IMR-90 (cell line): ENCODE measurements at regions not wholly inside any gene's neighbourhood (a gene's known extent, or its start where the extent isn't known, plus 50 kb on each side); places are given as distances from the start of the nearest gene placed in this dataset.

Source experiments
- ATAC-seq: fragments of 200-7000 bp; cut with Tn5 transposase; 2 replicates; pipeline ENCODE4 v1.9.1; 2020; ENCODE audit warnings: low read depth, mild to moderate bottlenecking, moderate library complexity
- BruUV-seq: library from RNA; stranded (reverse); fragments of 400-500 nt; replicated peaks from 2 replicates; lab custom pipeline; 2021; lab: Mats Ljungman, UMichigan
- CTCF ChIA-PET: fragments of 300-600 bp; formaldehyde crosslinking; extraction: SDS; loops from one replicate; lab custom pipeline; 2021; ENCODE audit warnings: antibody characterized with exemption; lab: Yijun Ruan, JAX
- POLR2A ChIA-PET: fragments of 300-600 bp; sonication (Branson Sonifier 250); formaldehyde crosslinking; loops from one replicate; lab custom pipeline; 2022; ENCODE audit warnings: antibody characterized with exemption; ENCODE audit not compliant: unreplicated experiment; lab: Charles Lee
- DNase-seq: peaks from one replicate; pipeline ENCODE4 v3.0.0; 2013
- H2AFZ ChIP-seq: replicated peaks from 2 replicates; pipeline ENCODE3; 2013; ENCODE audit warnings: low read length, mild to moderate bottlenecking; ENCODE audit not compliant: poor library complexity
- H2AK5ac ChIP-seq: 2 replicates; pipeline ENCODE4 v1.6.1; 2013; ENCODE audit warnings: low read depth, low read length, inconsistent platforms
- H2AK9ac ChIP-seq: replicated peaks from 2 replicates; pipeline ENCODE3; 2013; ENCODE audit warnings: mild to moderate bottlenecking, low read depth, low read length, moderate library complexity; ENCODE audit not compliant: poor library complexity
- H2BK120ac ChIP-seq: 2 replicates; pipeline ENCODE4 v1.6.1; 2013; ENCODE audit warnings: low read depth, low read length, inconsistent platforms
- H2BK15ac ChIP-seq: 3 replicates; pipeline ENCODE4 v1.6.1; 2013; ENCODE audit warnings: low read depth, low read length, inconsistent platforms
- H2BK20ac ChIP-seq: 2 replicates; pipeline ENCODE4 v1.6.1; 2013; ENCODE audit warnings: low read depth, mild to moderate bottlenecking, inconsistent platforms, low read length, moderate library complexity
- H2BK5ac ChIP-seq: 2 replicates; pipeline ENCODE4 v1.6.1; 2013; ENCODE audit warnings: mild to moderate bottlenecking, low read depth, low read length, inconsistent platforms; ENCODE audit not compliant: poor library complexity, severe bottlenecking
- H3K14ac ChIP-seq: replicated peaks from 2 replicates; pipeline ENCODE4 v1.6.1; 2013; ENCODE audit warnings: low read depth, low read length, inconsistent platforms
- H3K18ac ChIP-seq: 2 replicates; pipeline ENCODE4 v1.6.1; 2013; ENCODE audit warnings: low read depth, low read length, control low read depth
- H3K23ac ChIP-seq: 2 replicates; pipeline ENCODE4 v1.6.1; 2013; ENCODE audit warnings: low read depth, low read length, inconsistent platforms
- H3K27ac ChIP-seq: 2 replicates; pipeline ENCODE4 v1.5.1; 2013; ENCODE audit warnings: mild to moderate bottlenecking, control low read depth, low read length; ENCODE audit not compliant: insufficient read depth
- H3K27me3 ChIP-seq: 2 replicates; pipeline ENCODE4 v1.6.1; 2013; ENCODE audit warnings: low read length; ENCODE audit not compliant: control insufficient read depth, insufficient read depth
- H3K36me3 ChIP-seq: 2 replicates; pipeline ENCODE4 v1.6.1; 2013; ENCODE audit warnings: low read length, mixed read lengths; ENCODE audit not compliant: control insufficient read depth, insufficient read depth
- H3K4ac ChIP-seq: 2 replicates; pipeline ENCODE4 v1.6.1; 2013; ENCODE audit warnings: low read depth, low read length, inconsistent platforms
- H3K4me1 ChIP-seq: 2 replicates; pipeline ENCODE4 v1.6.1; 2013; ENCODE audit warnings: low read length, mixed read lengths; ENCODE audit not compliant: control insufficient read depth, insufficient read depth
- H3K4me2 ChIP-seq: 2 replicates; pipeline ENCODE4 v1.6.1; 2013; ENCODE audit warnings: low read depth, mild to moderate bottlenecking, control low read depth, low read length, moderate library complexity
- H3K4me3 ChIP-seq: 2 replicates; pipeline ENCODE4 v1.5.1; 2013; ENCODE audit warnings: low read depth, mild to moderate bottlenecking, control low read depth, low read length, moderate library complexity; ENCODE audit not compliant: insufficient read depth
- H3K56ac ChIP-seq: 2 replicates; pipeline ENCODE4 v1.6.1; 2013; ENCODE audit warnings: low read length, inconsistent platforms; ENCODE audit not compliant: insufficient read depth; ENCODE audit errors: extremely low read depth
- H3K79me1 ChIP-seq, 2 experiments: 2 replicates each; pipeline ENCODE4 v1.6.1; 2013; ENCODE audit warnings: low read length in 2 of 2, inconsistent platforms in 1 of 2, low read depth in 1 of 2
- H3K9ac ChIP-seq: 2 replicates; pipeline ENCODE4 v1.6.1; 2013; ENCODE audit warnings: low read depth, low read length, control low read depth
- H3K9me1 ChIP-seq: 2 replicates; pipeline ENCODE4 v1.6.1; 2013; ENCODE audit warnings: low read length, inconsistent platforms; ENCODE audit not compliant: insufficient read depth
- H3K9me3 ChIP-seq: 2 replicates; pipeline ENCODE4 v1.6.1; 2013; ENCODE audit warnings: low read length; ENCODE audit not compliant: control insufficient read depth, insufficient read depth
- H4K20me1 ChIP-seq: 2 replicates; pipeline ENCODE4 v1.6.1; 2013; ENCODE audit warnings: low read length, inconsistent platforms; ENCODE audit not compliant: insufficient read depth
- H4K5ac ChIP-seq: 2 replicates; pipeline ENCODE4 v1.6.1; 2013; ENCODE audit warnings: mild to moderate bottlenecking, low read depth, low read length, control low read depth
- H4K8ac ChIP-seq, 2 experiments: 2 replicates each; pipeline ENCODE4 v1.6.1; 2013; ENCODE audit warnings: low read depth in 2 of 2, low read length in 2 of 2, control low read depth in 1 of 2, inconsistent platforms in 1 of 2
- H4K91ac ChIP-seq: 2 replicates; pipeline ENCODE4 v1.6.1; 2013; ENCODE audit warnings: low read depth, low read length, inconsistent platforms; ENCODE audit not compliant: insufficient read depth
- CEBPB ChIP-seq: IDR thresholded peaks from 2 replicates; pipeline ENCODE4 v1.6.1; 2012; ENCODE audit warnings: low read depth, low read length, improper control_type of control experiment
- FOS ChIP-seq: fragments of 150-350 bp; IDR thresholded peaks from 2 replicates; pipeline ENCODE4 v1.6.1; 2016; ENCODE audit warnings: low read depth, low read length
- MAZ ChIP-seq: IDR thresholded peaks from 2 replicates; pipeline ENCODE4 v1.6.1; 2012; ENCODE audit warnings: low read depth, mild to moderate bottlenecking, low read length, improper control_type of control experiment, moderate library complexity, borderline replicate concordance
- MXI1 ChIP-seq: IDR thresholded peaks from 2 replicates; pipeline ENCODE4 v1.6.1; 2012; ENCODE audit warnings: low read depth, mild to moderate bottlenecking, low read length, moderate library complexity, borderline replicate concordance
- NFE2L2 ChIP-seq: fragments of 150-350 bp; IDR thresholded peaks from 2 replicates; pipeline ENCODE4 v1.6.1; 2016; ENCODE audit warnings: low read depth, mild to moderate bottlenecking, low read length
- POLR2A ChIP-seq: IDR thresholded peaks from 2 replicates; pipeline ENCODE4 v1.6.1; 2012; ENCODE audit warnings: mild to moderate bottlenecking, low read depth, low read length
- RFX5 ChIP-seq: IDR thresholded peaks from 2 replicates; pipeline ENCODE4 v1.8.0; 2012; ENCODE audit warnings: low read depth, mild to moderate bottlenecking, low read length, moderate library complexity
- USF2 ChIP-seq: fragments of 150-350 bp; IDR thresholded peaks from 2 replicates; pipeline ENCODE4 v1.6.1; 2017; ENCODE audit warnings: mild to moderate bottlenecking, antibody characterized with exemption, low read length, low read depth
- WGBS, 2 experiments: methylation state at CpG; one replicate each; pipeline versions ENCODE4 v1.1.5 to v1.1.7; 2013; ENCODE audit warnings: missing lambda C conversion rate in 2 of 2; ENCODE audit not compliant: insufficient read length in 1 of 2; ENCODE audit errors: extremely low coverage in 2 of 2; 5-methylcytosine and 5-hydroxymethylcytosine counted together
- dilution Hi-C: fragments of 300-500 bp; cut with HindIII; formaldehyde crosslinking; loops from one replicate; pipeline ENCODE4 v1.14.3; 2018; ENCODE audit warnings: low sequenced_read_pairs; ENCODE audit not compliant: unreplicated experiment
- in situ Hi-C: fragments of 300-500 bp; cut with MboI; formaldehyde crosslinking; loops from 3 replicates; pipeline ENCODE4 v1.14.3; 2019; ENCODE audit warnings: low sequenced_read_pairs, inconsistent platforms, mixed read lengths
- intact Hi-C: fragments of 100-400 bp; cut with micrococcal nuclease; formaldehyde crosslinking; loops from 2 replicates; pipeline ENCODE4 v1.10.0; 2022
- TF ChIP-seq, protein P1 (sequence below): fragments of 150-350 bp; IDR thresholded peaks from 2 replicates; pipeline ENCODE4 v1.6.1; 2016; ENCODE audit warnings: low read depth, mild to moderate bottlenecking, low read length, moderate library complexity, borderline replicate concordance
- TF ChIP-seq, protein P2 (sequence below): conservative IDR thresholded peaks from 2 replicates; pipeline ENCODE4 v1.5.1; 2012; ENCODE audit warnings: mild to moderate bottlenecking, low read depth, low read length, improper control_type of control experiment

- ChIA-PET CTCF (interaction anchor here (0.6 kb wide), 1 partner anchor 1684 kb away, joined by 3 read pairs; no protein-coding TSS in a partner anchor), POLR2A (interaction anchor here (1.0 kb wide), 1 partner anchor 13 kb away, joined by 4 read pairs; no protein-coding TSS in a partner anchor)
- Histone ChIP-seq H3K9ac (no peak overlapping the region), H3K56ac (no peak overlapping the region), H2AK9ac (no peak overlapping the region), H3K14ac (no peak overlapping the region), H3K79me1 (no peaks in the 10 kb centered on the region), H3K36me3 (no peaks in the 10 kb centered on the region), H3K18ac (no peak overlapping the region), H3K4me2 (no peak overlapping the region), H4K5ac (no peak overlapping the region), H2BK120ac (no peak overlapping the region), H4K8ac (no peak overlapping the region), H3K4me3 (no peak overlapping the region), H2BK15ac (no peak overlapping the region), H3K27ac (no peak overlapping the region), H3K4me1 (no peaks in the 10 kb centered on the region; the same call in 1 of the 2 replicates), H2BK20ac (no peak overlapping the region), H3K4ac (no peak overlapping the region), H2AK5ac (no peak overlapping the region), H2AFZ (no peak overlapping the region), H3K9me1 (no peaks in the 10 kb centered on the region), H4K91ac (no peak overlapping the region), H2BK5ac (no peak overlapping the region), H3K27me3 (no peaks in the 10 kb centered on the region), H3K23ac (no peak overlapping the region), H4K20me1 (no peaks in the 10 kb centered on the region), H3K9me3 (no peaks in the 10 kb centered on the region)
- ATAC-seq (peak; percentile 56; the same call in 1 of the 2 replicates), DNase-seq (peak; percentile 43)
- no CpG with 5 or more reads among the region's 1 CpG for WGBS, 2 experiments
- intact Hi-C loops, result no loop called here
- no peak for TF ChIP-seq FOS
- TF ChIP-seq, protein P1, sequence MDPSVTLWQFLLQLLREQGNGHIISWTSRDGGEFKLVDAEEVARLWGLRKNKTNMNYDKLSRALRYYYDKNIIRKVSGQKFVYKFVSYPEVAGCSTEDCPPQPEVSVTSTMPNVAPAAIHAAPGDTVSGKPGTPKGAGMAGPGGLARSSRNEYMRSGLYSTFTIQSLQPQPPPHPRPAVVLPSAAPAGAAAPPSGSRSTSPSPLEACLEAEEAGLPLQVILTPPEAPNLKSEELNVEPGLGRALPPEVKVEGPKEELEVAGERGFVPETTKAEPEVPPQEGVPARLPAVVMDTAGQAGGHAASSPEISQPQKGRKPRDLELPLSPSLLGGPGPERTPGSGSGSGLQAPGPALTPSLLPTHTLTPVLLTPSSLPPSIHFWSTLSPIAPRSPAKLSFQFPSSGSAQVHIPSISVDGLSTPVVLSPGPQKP, result no peak
- TF ChIP-seq, protein P2, sequence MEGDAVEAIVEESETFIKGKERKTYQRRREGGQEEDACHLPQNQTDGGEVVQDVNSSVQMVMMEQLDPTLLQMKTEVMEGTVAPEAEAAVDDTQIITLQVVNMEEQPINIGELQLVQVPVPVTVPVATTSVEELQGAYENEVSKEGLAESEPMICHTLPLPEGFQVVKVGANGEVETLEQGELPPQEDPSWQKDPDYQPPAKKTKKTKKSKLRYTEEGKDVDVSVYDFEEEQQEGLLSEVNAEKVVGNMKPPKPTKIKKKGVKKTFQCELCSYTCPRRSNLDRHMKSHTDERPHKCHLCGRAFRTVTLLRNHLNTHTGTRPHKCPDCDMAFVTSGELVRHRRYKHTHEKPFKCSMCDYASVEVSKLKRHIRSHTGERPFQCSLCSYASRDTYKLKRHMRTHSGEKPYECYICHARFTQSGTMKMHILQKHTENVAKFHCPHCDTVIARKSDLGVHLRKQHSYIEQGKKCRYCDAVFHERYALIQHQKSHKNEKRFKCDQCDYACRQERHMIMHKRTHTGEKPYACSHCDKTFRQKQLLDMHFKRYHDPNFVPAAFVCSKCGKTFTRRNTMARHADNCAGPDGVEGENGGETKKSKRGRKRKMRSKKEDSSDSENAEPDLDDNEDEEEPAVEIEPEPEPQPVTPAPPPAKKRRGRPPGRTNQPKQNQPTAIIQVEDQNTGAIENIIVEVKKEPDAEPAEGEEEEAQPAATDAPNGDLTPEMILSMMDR, result no peak
- no peak for TF ChIP-seq POLR2A
- TF ChIP-seq MXI1, result no peak
- no peak for TF ChIP-seq NFE2L2
- TF ChIP-seq USF2, result no peak
- TF ChIP-seq RFX5, result no peak
- no peak for TF ChIP-seq MAZ
- no peak for TF ChIP-seq CEBPB
- BruUV-seq, result no TSS peak
- dilution Hi-C loops, result no loop called here
- in situ Hi-C loops, result no loop called here
Observed at GRCh38 chr20:43375591-43375990, 82.1 kb upstream of the SRSF6 start.
